OCI-LY3 (cell line): ENCODE measurements at regions not wholly inside any gene's neighbourhood (a gene's known extent, or its start where the extent isn't known, plus 50 kb on each side); places are given as distances from the start of the nearest gene placed in this dataset.

Experiments
- H2AFZ ChIP-seq: fragments of 200-600, 300-600 bp; shearing (Covaris generic); 2 replicates; pipeline ENCODE4 v1.6.0; 2014; ENCODE audit warnings: antibody characterized with exemption, low read depth, low read length
- H3K27ac ChIP-seq: fragments of 200-600, 300-600 bp; sonication (generic); 2 replicates; pipeline ENCODE4 v1.5.1; 2014; ENCODE audit warnings: mild to moderate bottlenecking, low read length, moderate library complexity, mixed read lengths
- H3K27me3 ChIP-seq: fragments of 200-600, 300-600 bp; sonication (generic); 2 replicates; pipeline ENCODE4 v1.6.1; 2014; ENCODE audit warnings: low read depth, low read length, mixed read lengths
- H3K36me3 ChIP-seq: fragments of 200-600, 300-600 bp; sonication (generic); replicated peaks from 2 replicates; pipeline ENCODE3; 2014; ENCODE audit warnings: low read depth, low read length, mixed read lengths
- H3K4me1 ChIP-seq: fragments of 300-600, 200-600 bp; sonication (generic); 2 replicates; pipeline ENCODE4 v1.6.1; 2014; ENCODE audit warnings: low read length, mixed read lengths
- H3K4me2 ChIP-seq: fragments of 200-600, 300-600 bp; sonication (generic); 2 replicates; pipeline ENCODE4 v1.6.1; 2014; ENCODE audit warnings: low read length, mixed read lengths
- H3K4me3 ChIP-seq: fragments of 300-600, 200-600 bp; sonication (generic); 2 replicates; pipeline ENCODE4 v1.5.1; 2014; ENCODE audit warnings: antibody characterized with exemption, mild to moderate bottlenecking, low read length, moderate library complexity
- H3K79me2 ChIP-seq: fragments of 300-600, 200-600 bp; shearing (Covaris generic); 2 replicates; pipeline ENCODE4 v1.6.1; 2014; ENCODE audit warnings: mild to moderate bottlenecking, low read length, mixed read lengths
- H3K9ac ChIP-seq: fragments of 300-600, 200-600 bp; shearing (Covaris generic); 2 replicates; pipeline ENCODE4 v1.6.0; 2014; ENCODE audit warnings: mild to moderate bottlenecking, low read length, moderate library complexity
- H3K9me3 ChIP-seq: fragments of 200-600, 300-600 bp; shearing (Covaris generic); 2 replicates; pipeline ENCODE4 v1.6.1; 2014; ENCODE audit warnings: low read length, mixed read lengths; ENCODE audit not compliant: insufficient read depth
- H4K20me1 ChIP-seq: fragments of 200-600, 300-600 bp; sonication (generic); 2 replicates; pipeline ENCODE4 v1.6.1; 2016; ENCODE audit warnings: low read length, mixed read lengths; ENCODE audit not compliant: insufficient read depth
- CTCF ChIP-seq: fragments of 200-600, 300-600 bp; sonication (generic); IDR thresholded peaks from 2 replicates; pipeline ENCODE4 v1.5.1; 2014; ENCODE audit warnings: antibody characterized with exemption, low read length, low read depth
- EZH2phosphoT487 ChIP-seq: fragments of 200-600 bp; shearing (Covaris generic); IDR thresholded peaks from 2 replicates; pipeline ENCODE4 v1.6.1; 2018; ENCODE audit warnings: antibody characterized with exemption, mixed run types, low read depth

- H3K79me2 ChIP-seq = no peaks in the 10 kb centered on the region
- H3K36me3 ChIP-seq = peaks cover 4% of the 10 kb centered on the region
- H3K27me3 ChIP-seq = peaks cover 17% of the 10 kb centered on the region; the same call in 1 of the 2 replicates
- H3K4me1 ChIP-seq = peaks cover 41% of the 10 kb centered on the region
- TF ChIP-seq EZH2phosphoT487 (no peak), CTCF (no peak)
- H2AFZ ChIP-seq = 0 out of 2 replicates have a peak overlapping the region, but pooled peaks have one; percentile 12
- H3K9ac ChIP-seq = no peak overlapping the region
- H3K9me3 ChIP-seq = peaks cover 4% of the 10 kb centered on the region
- no peak overlapping the region for H3K4me3 ChIP-seq
- H4K20me1 ChIP-seq = no peaks in the 10 kb centered on the region
- no peak overlapping the region for H3K27ac ChIP-seq
- no peak overlapping the region for H3K4me2 ChIP-seq
Measured at GRCh38 chr12:93136253-93137055, 207.4 kb upstream of the EEA1 start.

- H3K36me3 ChIP-seq = peaks cover 4% of the 10 kb centered on the region
- H3K27ac ChIP-seq = peak overlapping the region; percentile 58
- H3K4me2 ChIP-seq = peak overlapping the region; percentile 70
- TF ChIP-seq CTCF (no peak), EZH2phosphoT487 (no peak)
- H3K4me3 ChIP-seq = peak overlapping the region; percentile 49; the same call in 1 of the 2 replicates
- peaks cover 41% of the 10 kb centered on the region for H3K4me1 ChIP-seq
- H3K9me3 ChIP-seq = peaks cover 4% of the 10 kb centered on the region
- H4K20me1 ChIP-seq = no peaks in the 10 kb centered on the region
- H2AFZ ChIP-seq = no peak overlapping the region
- H3K79me2 ChIP-seq = no peaks in the 10 kb centered on the region
- peaks cover 13% of the 10 kb centered on the region; the same call in 1 of the 2 replicates for H3K27me3 ChIP-seq
- no peak overlapping the region for H3K9ac ChIP-seq
Measured at GRCh38 chr12:93137656-93138612, 208.8 kb upstream of the EEA1 start.

- Histone ChIP-seq H3K9ac (peak overlapping the region; percentile 11; the same call in 1 of the 2 replicates), H3K4me3 (peak overlapping the region; percentile 49), H3K27ac (peak overlapping the region; percentile 58), H3K4me1 (peaks cover 41% of the 10 kb centered on the region), H3K36me3 (peaks cover 4% of the 10 kb centered on the region), H3K4me2 (peak overlapping the region; percentile 70), H2AFZ (no peak overlapping the region), H4K20me1 (no peaks in the 10 kb centered on the region), H3K79me2 (no peaks in the 10 kb centered on the region), H3K9me3 (peaks cover 4% of the 10 kb centered on the region), H3K27me3 (peaks cover 22% of the 10 kb centered on the region)
- TF ChIP-seq CTCF (no peak), EZH2phosphoT487 (no peak)
Measured at GRCh38 chr12:93139028-93139665, 210.1 kb upstream of the EEA1 start.
